Myocyte (in vitro differentiated cells): ENCODE measurements at regions not wholly inside any gene's neighbourhood (a gene's known extent, or its start where the extent isn't known, plus 50 kb on each side); places are given as distances from the start of the nearest gene placed in this dataset.
A peak's percentile ranks its signal among the peaks of the same experiment; 100 is the strongest.
"Not testable (repeated sequence)": the region's sequence is repeated elsewhere in the genome, so short reads cannot be mapped to it uniquely, and the experiment has no call there.

Experiments
- DNase-seq: peaks from one replicate; pipeline ENCODE4 v3.0.0-alpha.2; 2012; ENCODE audit warnings: low read depth

DNA sequence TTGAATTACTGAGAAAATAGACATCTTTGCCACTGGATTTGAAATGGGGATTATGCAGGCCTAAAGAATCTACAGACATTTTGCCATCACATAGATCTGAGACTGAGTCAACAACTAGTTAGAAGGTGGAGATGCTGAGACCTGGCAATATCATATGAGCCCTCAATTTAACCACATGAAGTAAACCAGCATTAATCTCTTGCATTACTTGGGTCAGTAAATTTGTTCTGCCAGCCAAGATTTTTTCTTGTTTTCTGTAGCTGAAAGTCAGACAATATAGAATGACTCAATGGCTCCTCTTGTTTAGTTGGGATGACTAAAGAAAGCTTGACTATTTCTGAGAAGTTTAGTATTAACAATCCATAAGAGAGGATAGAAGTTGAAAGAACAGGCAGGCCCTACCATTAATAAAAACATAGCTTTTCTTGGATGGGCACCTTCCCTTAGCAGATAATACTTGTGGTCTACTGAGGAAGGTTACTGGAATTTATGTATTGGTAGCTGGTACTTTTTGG, 396.7 kb upstream of the SORCS1 start:
- DNase-seq, result no peak

DNA sequence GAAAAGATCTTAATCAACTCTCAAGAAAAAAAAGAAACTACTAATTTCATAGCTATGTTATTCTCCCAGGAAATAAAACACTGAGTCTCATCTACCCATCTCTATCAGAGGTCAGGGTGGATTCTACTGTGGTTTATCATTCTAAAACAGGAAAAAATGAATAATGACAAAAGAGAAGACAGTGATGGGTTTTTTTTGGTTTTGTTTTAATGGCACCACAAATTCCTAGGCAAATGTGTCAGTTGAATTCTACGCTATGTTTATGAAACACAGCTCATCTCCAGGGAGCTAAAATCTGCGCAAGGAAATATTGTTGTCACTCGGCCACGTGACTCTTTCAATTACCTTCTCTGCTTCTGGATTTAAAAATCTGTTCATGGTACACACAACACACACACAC, 393.4 kb upstream of the SORCS1 start:
- DNase-seq, result no peak

DNA sequence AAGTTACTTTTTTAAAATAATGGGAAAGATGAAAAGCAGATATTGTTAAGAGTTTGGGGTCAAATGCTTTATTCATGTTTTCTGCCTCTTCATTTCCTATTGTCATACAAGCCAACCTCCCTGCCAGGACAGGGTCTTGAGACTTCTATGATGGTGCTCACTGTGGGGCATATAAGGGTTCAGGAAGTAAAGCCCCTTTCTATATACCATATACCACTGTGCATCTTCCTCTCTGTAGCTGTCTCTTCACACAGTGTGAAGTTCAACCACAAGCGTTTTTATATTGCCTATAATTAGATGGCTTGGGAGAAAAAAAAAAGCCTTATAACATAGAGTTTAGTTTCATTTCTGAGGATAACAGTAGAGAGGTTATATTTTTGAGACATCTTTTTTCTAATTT, 389.8 kb upstream of the SORCS1 start:
- no peak for DNase-seq

DNA sequence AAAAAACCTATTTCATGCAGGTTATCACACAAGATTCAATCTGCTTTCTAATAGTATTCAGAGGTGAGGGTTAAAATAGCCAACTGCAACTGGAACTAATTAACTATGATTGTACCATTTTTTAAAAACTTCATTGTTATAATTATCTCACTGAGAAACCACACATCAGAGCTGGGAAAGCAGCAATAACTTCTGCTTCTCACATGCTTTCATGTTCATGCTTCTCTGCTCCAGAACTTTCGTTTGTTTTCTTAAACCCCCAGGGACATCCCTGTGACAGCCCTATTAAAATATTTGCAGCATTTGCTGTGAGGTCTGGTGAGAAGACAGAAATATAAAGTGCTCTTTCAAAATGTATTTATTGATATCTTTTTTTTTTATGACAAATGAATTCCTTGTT, 389.0 kb upstream of the SORCS1 start:
- peak; percentile 71 for DNase-seq

DNA sequence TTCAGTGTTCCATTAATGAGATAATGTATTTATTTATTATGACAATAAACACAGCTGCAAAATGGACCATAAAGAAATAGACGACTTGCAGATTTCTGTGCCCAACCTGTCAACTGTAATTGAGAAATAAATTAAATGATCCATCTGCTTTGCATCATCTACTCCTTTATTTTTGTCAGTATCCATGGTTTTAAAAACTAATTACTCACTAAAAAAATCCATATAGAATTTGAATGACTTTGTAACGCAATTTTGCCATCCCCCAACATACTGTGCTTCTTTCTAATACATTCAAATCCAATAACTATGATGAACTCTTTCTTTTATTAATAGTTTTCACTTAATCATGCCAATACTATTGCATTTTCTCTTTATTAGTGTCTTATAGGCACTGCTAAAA, 388.5 kb upstream of the SORCS1 start:
- no peak for DNase-seq

DNA sequence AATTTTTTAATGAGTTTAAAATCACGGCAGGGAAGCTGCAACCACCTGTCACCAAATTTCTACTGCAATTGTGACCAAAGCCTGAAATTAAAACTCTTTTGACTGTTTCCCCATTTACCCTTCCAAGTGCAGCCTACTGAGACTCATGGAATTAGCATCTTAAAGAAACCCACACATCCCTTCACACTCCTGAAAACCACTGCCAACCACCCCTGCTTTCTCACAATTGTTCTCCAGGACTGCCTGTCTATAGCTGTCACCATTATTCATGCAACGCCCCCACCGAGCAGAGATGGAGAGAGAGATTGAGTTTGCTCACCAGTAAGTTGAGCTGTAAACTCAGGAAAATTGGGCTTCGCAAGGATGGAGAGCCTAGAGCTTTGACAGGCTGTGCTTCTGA, 383.8 kb upstream of the SORCS1 start:
- DNase-seq, result no peak

DNA sequence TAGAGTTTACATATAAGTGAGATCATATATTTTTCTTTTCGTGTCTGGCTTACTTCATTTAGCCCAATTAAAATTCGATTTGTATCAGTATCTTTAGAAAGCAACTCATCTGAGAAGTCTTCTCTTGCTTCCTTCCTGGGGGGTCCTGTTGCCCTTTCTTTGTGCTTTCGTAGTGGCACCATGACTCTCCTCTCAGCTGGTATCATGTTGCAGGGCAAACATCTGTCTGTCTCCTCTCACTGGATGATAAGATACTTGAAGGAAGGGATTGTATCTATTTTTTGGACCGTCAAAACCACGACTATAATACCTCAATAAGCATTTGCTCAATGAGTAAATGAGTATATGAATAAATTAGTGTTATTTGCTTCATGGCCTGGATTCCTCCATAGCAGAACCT, 382.5 kb upstream of the SORCS1 start:
- peak; percentile 28 for DNase-seq

DNA sequence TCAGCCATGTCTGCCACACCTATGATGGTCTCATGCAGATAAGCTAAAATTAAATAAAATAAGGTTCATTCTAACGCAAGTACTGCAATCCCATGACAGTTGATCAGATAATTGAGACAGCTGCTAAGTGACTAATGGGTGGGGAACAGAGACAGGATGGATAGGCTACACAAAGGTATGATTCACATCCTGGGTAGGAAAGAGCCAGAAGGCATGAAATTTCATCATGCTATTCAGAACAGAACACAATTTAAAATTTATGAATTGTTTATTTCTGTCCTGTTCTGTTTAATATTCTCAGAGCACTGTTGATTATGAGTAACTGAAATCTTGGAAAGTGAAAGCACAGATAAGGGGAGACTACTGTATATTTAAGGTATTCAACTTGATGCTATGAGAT, 381.8 kb upstream of the SORCS1 start:
- peak; percentile 56 for DNase-seq

DNA sequence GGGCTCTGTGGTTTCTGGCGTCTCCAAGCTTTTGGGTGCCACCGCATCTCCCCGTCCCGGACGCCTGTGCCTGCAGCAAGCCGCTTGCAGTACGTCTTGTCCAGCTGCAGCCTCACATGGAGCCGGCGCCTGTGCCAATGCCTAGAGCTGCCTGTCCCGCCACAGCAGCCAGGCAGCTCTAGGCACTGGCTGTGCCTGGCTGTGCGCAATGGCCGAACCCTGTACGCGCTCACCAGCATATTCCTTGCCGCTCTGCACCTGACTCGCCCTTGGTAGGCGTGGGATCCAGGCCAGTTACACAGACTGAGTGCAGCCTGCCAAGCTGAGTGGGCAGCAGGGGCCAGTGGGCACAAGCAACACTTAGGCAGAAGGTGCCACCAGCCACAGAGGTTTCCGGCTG, 381.2 kb upstream of the SORCS1 start:
- no peak for DNase-seq

DNA sequence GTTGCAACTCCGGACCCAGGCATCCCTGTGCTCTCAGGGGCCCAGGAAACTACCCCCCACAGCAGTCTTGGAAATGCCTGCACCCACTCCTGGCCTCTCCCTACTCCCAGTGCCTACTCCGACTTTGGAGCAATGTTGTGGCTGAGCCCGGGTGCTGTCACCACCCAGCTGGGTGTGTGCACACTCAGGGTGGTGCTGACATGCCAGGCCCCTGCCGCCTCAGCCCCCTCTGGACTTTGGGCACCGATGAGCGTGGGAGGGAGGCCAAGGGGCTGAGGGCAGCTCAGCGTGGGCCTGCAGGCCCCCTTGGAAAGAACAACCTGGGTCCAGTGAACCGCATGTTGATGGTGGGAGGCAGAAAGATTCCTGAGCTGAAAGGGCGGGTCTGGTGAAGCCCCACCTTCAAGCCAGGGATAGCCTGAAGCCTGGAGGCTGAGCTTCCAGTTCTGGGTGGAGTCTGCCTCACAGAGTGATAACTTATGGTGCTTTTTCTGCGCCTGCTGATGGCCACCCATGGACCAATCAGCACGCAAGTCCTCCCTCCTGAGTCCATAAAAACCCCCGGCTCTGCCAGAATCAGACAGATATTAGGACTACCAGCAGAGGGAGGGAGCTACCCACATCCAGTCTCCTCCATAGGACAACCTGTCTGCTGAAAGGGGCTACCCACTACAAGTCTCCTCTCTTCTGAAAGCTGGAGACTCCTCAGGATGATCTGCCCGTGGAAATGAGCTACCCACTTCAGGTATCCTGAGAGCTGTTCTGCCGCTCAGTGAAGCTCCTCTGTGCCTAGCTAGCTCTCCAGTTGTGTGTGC, 380.4 kb upstream of the SORCS1 start:
- DNase-seq, result no peak

DNA sequence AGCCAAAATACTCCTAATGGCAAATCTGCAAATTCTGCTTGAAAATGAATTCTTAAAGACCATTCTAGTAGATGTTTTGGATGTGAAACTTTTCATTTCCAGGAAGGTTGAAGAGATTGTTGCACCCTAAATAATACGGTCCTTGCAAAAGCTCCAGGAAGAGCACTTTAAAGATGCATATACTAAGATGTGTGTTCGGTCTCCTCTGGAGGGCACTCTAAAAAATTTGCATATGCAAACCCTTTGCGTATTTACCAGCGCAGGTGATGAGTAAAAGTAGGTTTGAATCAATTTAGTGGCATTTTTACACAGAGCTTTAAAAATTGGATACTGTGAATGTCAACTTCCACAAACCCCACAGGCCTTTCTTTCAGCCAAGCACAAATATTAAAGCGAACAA, 378.1 kb upstream of the SORCS1 start:
- DNase-seq, result no peak

DNA sequence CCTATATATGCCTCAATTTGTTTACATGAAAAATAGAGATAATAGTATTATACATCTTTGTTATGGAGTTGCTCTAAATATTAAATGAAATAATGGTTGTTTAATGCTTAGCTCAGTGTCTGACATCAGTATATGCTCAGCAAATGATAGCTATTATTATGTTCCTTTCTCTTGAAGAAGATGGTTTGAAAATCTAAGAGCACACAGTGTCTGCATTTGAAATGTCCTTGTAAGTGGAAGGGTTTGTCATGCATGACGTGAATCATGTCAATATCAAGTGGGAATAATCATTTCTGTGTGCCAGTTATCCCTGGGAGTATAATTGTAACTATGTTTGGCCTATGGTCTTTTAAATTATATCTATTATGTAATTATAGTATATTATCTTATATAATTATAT, 377.5 kb upstream of the SORCS1 start:
- DNase-seq, result no peak

DNA sequence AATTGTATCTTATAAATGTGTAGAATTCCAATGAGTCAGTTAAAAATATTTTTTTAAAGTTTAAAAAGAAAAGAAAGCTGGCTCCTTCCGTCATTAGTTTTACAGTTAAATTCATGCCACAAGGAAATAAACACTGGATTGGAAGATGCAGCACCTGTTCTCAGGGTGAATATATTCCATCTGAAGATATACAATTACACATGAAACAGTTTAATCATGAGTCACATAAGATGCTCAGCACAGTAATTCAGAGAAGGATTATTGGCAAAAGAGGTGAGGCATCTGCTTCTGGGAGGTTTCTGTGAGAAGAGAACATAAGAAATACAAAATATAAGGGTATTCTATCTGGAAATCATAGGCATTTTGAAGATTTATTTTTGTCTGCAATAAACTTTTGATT, 376.5 kb upstream of the SORCS1 start:
- peak; percentile 25 for DNase-seq

DNA sequence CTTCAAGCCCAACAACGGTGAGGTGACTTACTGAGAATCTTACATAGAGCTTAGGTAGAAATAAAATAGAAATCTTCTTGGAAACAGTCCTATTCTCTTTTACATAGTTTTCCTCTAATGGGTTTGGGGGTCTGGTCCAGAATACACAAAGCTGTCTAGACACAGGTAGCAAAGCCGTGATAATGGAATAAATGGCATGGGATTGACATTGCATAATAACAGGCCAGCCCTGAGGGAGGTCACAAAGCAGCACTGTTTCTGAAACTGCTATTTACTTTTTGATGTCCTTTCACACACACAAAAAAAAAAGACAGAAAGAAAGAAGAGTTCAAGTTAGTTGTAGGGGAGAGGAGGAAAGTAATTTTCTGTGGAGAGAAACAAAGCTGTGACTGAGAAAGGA, 364.8 kb upstream of the SORCS1 start:
- DNase-seq, result no peak

DNA sequence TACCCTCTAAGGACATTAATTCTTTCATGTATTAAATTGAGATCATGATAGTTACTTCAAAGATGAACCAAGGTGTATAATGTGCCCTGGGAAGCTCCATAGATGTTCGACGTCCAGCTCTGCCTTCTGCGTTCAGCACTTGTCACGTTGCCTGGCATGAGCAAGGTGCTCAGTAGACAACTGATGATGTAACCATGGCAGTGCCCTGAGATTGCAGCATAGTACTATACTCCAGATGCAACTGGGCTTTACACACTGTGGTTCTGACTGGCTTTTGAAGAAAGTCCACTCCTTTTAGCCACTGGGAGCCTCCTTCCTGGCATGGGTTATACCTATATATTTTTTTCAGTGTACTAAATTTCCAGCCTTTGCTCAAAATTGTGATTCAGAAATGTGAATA, 355.8 kb upstream of the SORCS1 start:
- no peak for DNase-seq

DNA sequence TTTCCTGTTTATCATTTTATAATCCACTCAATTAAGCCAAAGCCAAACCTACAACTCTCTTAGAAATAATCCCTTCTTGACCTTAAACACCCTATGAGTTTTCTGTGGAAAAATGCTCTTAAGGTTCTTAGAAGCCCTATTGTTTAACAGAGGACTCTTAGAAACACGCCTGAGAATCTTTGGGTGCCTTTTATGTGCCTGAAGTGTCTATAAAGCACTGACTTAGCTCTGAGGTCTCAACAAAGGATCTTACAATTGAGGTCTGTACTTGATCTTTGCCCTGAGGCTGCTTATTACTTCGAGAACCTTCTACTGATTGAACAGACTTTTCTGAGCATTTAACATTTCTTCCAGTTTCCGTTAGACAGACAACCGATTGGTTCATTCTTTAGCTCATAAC, 353.3 kb upstream of the SORCS1 start:
- no peak for DNase-seq

DNA sequence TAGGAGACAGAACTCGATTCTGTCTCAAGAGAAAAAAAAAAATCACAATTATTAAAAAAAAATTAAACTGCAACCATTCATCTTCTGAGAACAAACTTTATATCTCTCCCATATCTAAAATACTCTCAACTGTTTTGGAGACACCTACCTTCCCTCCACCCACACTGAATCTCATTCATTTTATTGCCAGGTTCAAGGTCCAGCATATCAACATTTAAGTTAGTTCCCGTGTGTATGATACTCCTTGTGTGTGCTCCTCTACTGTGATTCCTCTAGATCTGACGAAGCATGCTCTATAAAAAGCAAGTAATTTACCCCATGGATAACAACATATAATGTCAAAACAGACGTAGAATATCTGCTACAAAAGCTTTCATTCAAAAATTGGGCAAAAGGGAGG, 351.8 kb upstream of the SORCS1 start:
- no peak for DNase-seq

DNA sequence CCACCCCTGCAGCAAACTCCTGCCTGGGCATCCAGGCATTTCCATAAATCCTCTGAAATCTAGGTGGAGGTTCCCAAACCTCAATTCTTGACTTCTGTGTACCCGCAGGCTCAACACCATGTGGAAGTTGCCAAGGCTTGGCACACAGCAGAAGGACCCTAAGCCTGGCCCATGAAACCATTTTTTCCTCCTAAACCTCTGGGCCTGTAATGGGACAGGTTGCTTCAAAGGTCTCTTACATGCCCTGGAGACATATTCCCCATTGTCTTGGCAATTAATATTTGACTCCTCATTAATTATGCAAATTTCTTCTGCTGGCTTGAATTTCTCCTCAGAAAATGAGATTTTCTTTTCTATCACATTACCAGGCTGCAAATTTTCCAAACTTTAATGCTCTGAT, 339.5 kb upstream of the SORCS1 start:
- not testable (repeated sequence) for DNase-seq

DNA sequence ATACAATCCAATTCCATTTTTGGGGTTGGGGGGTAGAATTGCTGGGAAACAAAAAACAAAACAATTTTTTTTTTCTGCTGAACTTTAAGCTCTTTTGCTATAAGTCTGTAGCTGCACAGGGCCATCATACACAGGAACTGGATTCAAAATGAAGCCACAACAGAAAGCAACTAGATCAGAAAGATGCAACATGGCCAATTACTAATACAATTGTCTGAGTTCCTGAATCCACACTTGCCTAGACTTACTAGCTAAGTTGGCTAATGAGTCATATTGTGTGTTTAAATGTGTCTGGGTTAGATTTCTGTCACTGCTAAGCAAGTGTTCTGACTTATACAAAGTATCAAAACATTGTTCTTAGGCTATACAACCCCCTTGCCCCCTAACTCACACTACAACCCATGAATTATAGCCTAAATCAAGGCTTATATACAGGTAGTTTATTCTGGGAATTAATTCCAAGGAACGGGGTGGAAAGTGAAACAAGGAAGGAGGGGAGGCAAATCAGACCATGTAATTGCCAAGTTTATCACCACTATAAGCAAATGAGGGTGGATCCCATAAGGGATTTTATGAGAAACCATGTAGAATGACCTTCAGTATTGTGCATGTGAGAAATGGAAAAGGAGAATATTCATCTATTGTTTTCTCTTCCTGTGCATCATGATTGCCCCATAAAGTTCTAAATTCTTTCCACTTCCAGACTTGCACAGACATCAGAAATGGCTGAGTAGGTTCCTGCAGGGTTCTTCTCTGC, 337.9 kb upstream of the SORCS1 start:
- no peak for DNase-seq

DNA sequence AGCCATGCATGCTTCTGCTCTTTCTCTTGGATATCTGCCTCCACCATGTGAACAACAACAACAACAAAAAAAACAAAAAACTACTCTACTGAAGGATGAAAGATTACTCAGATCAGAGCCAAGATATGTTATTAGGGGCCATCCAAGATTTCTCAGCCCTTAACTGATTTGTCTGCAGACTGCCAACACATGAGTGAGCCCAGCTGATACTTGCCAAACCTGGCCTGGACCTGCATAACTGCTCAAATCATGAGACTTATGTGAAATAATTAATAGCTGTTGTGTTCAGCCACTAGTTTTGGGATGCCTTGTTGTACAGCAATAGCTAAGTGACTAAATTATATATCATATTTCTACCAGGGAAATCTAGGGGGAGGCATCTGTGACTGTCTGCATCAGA, 334.5 kb upstream of the SORCS1 start:
- no peak for DNase-seq

DNA sequence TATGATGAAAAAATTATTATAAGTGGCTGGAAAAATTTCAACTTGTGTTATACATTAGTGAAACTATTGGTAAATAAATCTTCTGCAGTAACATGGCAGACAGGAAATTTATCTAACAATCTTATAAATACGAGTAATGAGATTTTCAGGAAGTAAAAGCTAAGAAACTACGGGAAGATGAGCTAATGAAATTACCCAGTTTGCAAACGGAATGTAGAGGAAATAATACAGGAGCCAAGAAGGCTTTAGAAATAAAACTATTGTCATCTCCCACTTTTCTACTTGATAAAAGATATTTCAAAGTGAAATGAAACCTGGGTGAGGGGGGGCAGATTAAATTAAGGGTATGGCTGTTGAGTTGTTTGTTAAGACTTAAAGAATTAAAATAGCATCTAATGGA, 332.5 kb upstream of the SORCS1 start:
- no peak for DNase-seq

DNA sequence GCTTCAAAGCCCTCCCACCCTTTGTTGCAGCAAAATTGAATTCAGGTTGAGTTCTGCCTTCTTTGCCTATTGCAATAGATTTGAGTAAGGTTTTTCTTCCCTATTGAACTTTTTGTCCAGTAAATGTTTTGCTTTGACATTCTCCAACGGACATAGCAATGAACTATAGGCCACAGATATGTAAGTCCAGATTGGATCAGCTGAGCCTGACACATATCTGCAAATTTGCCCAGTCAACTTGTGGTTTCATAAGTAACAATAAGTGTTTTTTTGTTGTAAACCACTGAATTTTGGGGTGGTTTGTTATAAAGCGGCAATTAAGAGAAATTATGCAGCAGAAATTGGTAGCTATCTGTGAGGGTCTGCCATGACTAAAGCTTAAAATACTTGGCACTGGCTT, 332.1 kb upstream of the SORCS1 start:
- DNase-seq, result no peak

DNA sequence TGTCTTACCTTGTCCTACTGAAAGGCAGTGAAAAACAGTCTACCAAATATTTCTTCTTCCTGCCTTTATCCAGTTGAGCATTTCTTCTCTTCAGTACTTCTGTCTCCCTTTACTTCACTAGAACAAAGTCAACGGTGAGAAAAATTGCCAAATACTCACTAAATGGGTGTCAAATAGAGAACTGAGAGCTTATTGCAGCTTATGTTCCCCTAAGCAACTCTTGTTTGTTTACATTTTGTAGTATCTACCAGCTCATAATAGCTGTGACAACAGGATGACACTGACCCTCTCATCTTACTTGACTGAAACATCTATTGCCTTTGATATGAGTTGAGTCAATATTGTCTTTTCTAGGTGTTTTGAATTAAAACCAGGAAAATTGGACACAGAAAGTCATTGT, 327.9 kb upstream of the SORCS1 start:
- DNase-seq, result no peak
